MM.1S (cell line): ENCODE measurements at regions not wholly inside any gene's neighbourhood (a gene's known extent, or its start where the extent isn't known, plus 50 kb on each side); places are given as distances from the start of the nearest gene placed in this dataset.

Experiments used
- DNase-seq: peaks from one replicate; pipeline ENCODE4 v3.0.0-alpha.2; 2015
- H2AFZ ChIP-seq: fragments of 300-600 bp; sonication (generic); 2 replicates; pipeline ENCODE4 v1.6.0; 2016; ENCODE audit warnings: antibody characterized with exemption, low read length
- H3F3A ChIP-seq: fragments of 300-600 bp; sonication (generic); 2 replicates; pipeline ENCODE4 v1.6.1; 2016; ENCODE audit warnings: mild to moderate bottlenecking, antibody characterized with exemption, low read length, moderate library complexity, mixed read lengths; ENCODE audit not compliant: insufficient read depth
- H3K27ac ChIP-seq: fragments of 300-600 bp; sonication (generic); 2 replicates; pipeline ENCODE4 v1.5.1; 2016; ENCODE audit warnings: mild to moderate bottlenecking, low read length
- H3K27me3 ChIP-seq: fragments of 300-600 bp; sonication (generic); replicated peaks from 2 replicates; pipeline ENCODE4 v1.6.0; 2016; ENCODE audit warnings: low read length; ENCODE audit not compliant: insufficient read depth
- H3K36me3 ChIP-seq: fragments of 300-600 bp; sonication (generic); replicated peaks from 2 replicates; pipeline ENCODE4 v1.6.1; 2016; ENCODE audit warnings: mild to moderate bottlenecking, low read length, mixed read lengths; ENCODE audit not compliant: insufficient read depth
- H3K4me1 ChIP-seq: fragments of 300-600 bp; sonication (generic); 2 replicates; pipeline ENCODE4 v1.6.1; 2016; ENCODE audit warnings: low read length, mixed read lengths
- H3K4me2 ChIP-seq: fragments of 300-600 bp; sonication (generic); 2 replicates; pipeline ENCODE4 v1.6.0; 2016; ENCODE audit warnings: low read depth, low read length
- H3K4me3 ChIP-seq: fragments of 300-600 bp; sonication (generic); 2 replicates; pipeline ENCODE4 v1.5.1; 2016; ENCODE audit warnings: low read length, mixed read lengths
- H3K79me2 ChIP-seq: fragments of 300-600 bp; sonication (generic); 2 replicates; pipeline ENCODE4 v1.6.1; 2016; ENCODE audit warnings: mixed run types, low read length, mixed read lengths
- H3K9ac ChIP-seq: fragments of 300-600 bp; sonication (generic); 2 replicates; pipeline ENCODE4 v1.6.1; 2016; ENCODE audit warnings: low read length, mixed read lengths
- H3K9me2 ChIP-seq: fragments of 300-600 bp; sonication (generic); replicated peaks from 2 replicates; pipeline ENCODE4 v1.6.1; 2016; ENCODE audit warnings: mild to moderate bottlenecking, low read length, mixed read lengths; ENCODE audit not compliant: insufficient read depth
- H3K9me3 ChIP-seq: fragments of 300-600 bp; sonication (generic); replicated peaks from 2 replicates; pipeline ENCODE4 v1.6.1; 2016; ENCODE audit warnings: mild to moderate bottlenecking, low read length, mixed read lengths; ENCODE audit not compliant: insufficient read depth
- H4K20me1 ChIP-seq: fragments of 300-600 bp; sonication (generic); 2 replicates; pipeline ENCODE4 v1.6.1; 2016; ENCODE audit warnings: mild to moderate bottlenecking, low read length, moderate library complexity, mixed read lengths; ENCODE audit not compliant: insufficient read depth
- CTCF ChIP-seq: fragments of 300-600 bp; sonication (generic); IDR thresholded peaks from 2 replicates; pipeline ENCODE4 v1.5.1; 2016; ENCODE audit warnings: antibody characterized with exemption, low read length, mixed read lengths
- EZH2 ChIP-seq: fragments of 300-600 bp; sonication (generic); optimal IDR thresholded peaks from 2 replicates; pipeline ENCODE3; 2017; ENCODE audit warnings: low read depth, mild to moderate bottlenecking, antibody characterized with exemption, low read length, mixed read lengths
- EZH2phosphoT487 ChIP-seq: fragments of 300-600 bp; sonication (generic); IDR thresholded peaks from 2 replicates; pipeline ENCODE4 v1.6.1; 2018; ENCODE audit warnings: antibody characterized with exemption, low read length

- no peak for TF ChIP-seq EZH2
- no peak for TF ChIP-seq CTCF
- TF ChIP-seq EZH2phosphoT487 = no peak
- Histone ChIP-seq H3K4me1 (no peaks in the 10 kb centered on the region), H2AFZ (no peak overlapping the region), H3K4me3 (no peak overlapping the region), H3K9me3 (no peaks in the 10 kb centered on the region), H3K9me2 (no peaks in the 10 kb centered on the region), H3K27me3 (no peaks in the 10 kb centered on the region), H3K4me2 (no peak overlapping the region), H3K9ac (no peak overlapping the region), H4K20me1 (no peaks in the 10 kb centered on the region), H3K27ac (no peak overlapping the region), H3K79me2 (no peaks in the 10 kb centered on the region), H3F3A (no peaks in the 10 kb centered on the region), H3K36me3 (no peaks in the 10 kb centered on the region)
- DNase-seq = no peak
Observed at GRCh38 chr7:52752891-52753290, 282.5 kb upstream of the POM121L12 start.

DNA sequence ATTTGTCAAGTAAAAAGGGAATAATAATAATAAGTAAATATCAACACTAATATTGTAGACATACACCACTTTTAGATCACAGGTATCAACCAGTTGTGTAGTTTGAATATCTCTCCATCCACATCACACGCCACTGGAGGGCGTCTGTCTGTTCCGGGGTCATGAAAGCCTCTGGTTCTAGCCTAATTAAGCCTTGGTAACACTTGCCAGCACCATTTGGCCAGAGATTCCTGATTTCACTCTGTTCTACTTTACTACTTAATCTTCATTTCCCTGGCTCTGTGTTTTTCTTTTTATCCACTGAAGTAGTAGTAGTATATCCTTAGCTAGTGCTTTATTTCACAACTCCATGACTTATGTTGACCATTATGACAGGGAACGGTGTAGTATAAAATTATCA, 285.6 kb upstream of the POM121L12 start:
- Histone ChIP-seq H3K27ac (no peak overlapping the region), H3K9me3 (no peaks in the 10 kb centered on the region), H4K20me1 (no peaks in the 10 kb centered on the region), H3K4me2 (no peak overlapping the region), H3K27me3 (no peaks in the 10 kb centered on the region), H2AFZ (no peak overlapping the region), H3F3A (no peaks in the 10 kb centered on the region), H3K4me1 (no peaks in the 10 kb centered on the region), H3K9ac (no peak overlapping the region), H3K9me2 (no peaks in the 10 kb centered on the region), H3K36me3 (no peaks in the 10 kb centered on the region), H3K4me3 (no peak overlapping the region), H3K79me2 (no peaks in the 10 kb centered on the region)
- TF ChIP-seq EZH2phosphoT487 (no peak), CTCF (no peak), EZH2 (no peak)
- DNase-seq = no peak

- H2AFZ ChIP-seq = no peak overlapping the region
- H3K36me3 ChIP-seq = no peaks in the 10 kb centered on the region
- no peak overlapping the region for H3K27ac ChIP-seq
- H3K4me3 ChIP-seq = no peak overlapping the region
- no peaks in the 10 kb centered on the region for H3K4me1 ChIP-seq
- no peak overlapping the region for H3K9ac ChIP-seq
- H3K9me2 ChIP-seq = no peaks in the 10 kb centered on the region
- H4K20me1 ChIP-seq = no peaks in the 10 kb centered on the region
- no peaks in the 10 kb centered on the region for H3K79me2 ChIP-seq
- H3K27me3 ChIP-seq = no peaks in the 10 kb centered on the region
- no peaks in the 10 kb centered on the region for H3F3A ChIP-seq
- TF ChIP-seq EZH2phosphoT487 = no peak
- no peaks in the 10 kb centered on the region for H3K9me3 ChIP-seq
- no peak for DNase-seq
- no peak overlapping the region for H3K4me2 ChIP-seq
Observed at GRCh38 chr7:52747817-52748216, 287.6 kb upstream of the POM121L12 start.

GRCh38 chr7:52741670-52742290, 293.7 kb upstream of the POM121L12 start:
- Histone ChIP-seq H3K79me2 (no peaks in the 10 kb centered on the region), H2AFZ (no peak overlapping the region), H3F3A (no peaks in the 10 kb centered on the region), H3K27ac (no peak overlapping the region), H3K36me3 (no peaks in the 10 kb centered on the region), H3K9ac (no peak overlapping the region), H4K20me1 (no peaks in the 10 kb centered on the region), H3K4me3 (no peak overlapping the region), H3K27me3 (no peaks in the 10 kb centered on the region), H3K4me1 (no peaks in the 10 kb centered on the region), H3K9me3 (no peaks in the 10 kb centered on the region), H3K4me2 (no peak overlapping the region), H3K9me2 (no peaks in the 10 kb centered on the region)
- TF ChIP-seq EZH2phosphoT487 = no peak
- TF ChIP-seq EZH2 = no peak
- TF ChIP-seq CTCF = no peak
- DNase-seq = no peak
